GM12872 (cell line): ENCODE measurements at regions not wholly inside any gene's neighbourhood (a gene's known extent, or its start where the extent isn't known, plus 50 kb on each side); places are given as distances from the start of the nearest gene placed in this dataset.

ENCODE experiments used
- TF ChIP-seq, protein P1 (sequence below): IDR thresholded peaks from 3 replicates; pipeline ENCODE4 v1.5.1; 2011; ENCODE audit warnings: low read depth, mild to moderate bottlenecking, low read length, moderate library complexity; ENCODE audit not compliant: insufficient read depth

DNA sequence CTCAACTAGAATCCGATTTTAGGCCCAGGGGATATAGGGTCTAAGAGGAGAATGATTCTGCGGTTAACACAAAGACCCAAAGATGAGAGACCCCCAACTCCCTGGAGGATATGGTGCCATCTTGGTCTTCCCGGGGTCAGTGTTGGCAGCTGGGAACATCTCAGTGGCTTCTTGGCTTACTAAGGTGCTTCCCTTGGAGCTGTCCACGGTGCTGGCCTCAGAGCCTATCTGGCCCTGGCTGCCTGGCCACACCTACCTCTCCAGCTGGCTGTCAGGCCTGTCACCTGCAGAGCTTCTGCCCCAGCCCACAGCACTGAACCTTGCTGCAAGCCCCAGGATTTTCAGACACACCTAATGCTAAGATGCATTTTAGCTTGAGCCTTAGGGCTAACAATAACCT, 70.7 kb upstream of the THY1 start:
- TF ChIP-seq, protein P1, sequence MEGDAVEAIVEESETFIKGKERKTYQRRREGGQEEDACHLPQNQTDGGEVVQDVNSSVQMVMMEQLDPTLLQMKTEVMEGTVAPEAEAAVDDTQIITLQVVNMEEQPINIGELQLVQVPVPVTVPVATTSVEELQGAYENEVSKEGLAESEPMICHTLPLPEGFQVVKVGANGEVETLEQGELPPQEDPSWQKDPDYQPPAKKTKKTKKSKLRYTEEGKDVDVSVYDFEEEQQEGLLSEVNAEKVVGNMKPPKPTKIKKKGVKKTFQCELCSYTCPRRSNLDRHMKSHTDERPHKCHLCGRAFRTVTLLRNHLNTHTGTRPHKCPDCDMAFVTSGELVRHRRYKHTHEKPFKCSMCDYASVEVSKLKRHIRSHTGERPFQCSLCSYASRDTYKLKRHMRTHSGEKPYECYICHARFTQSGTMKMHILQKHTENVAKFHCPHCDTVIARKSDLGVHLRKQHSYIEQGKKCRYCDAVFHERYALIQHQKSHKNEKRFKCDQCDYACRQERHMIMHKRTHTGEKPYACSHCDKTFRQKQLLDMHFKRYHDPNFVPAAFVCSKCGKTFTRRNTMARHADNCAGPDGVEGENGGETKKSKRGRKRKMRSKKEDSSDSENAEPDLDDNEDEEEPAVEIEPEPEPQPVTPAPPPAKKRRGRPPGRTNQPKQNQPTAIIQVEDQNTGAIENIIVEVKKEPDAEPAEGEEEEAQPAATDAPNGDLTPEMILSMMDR, result no peak

DNA sequence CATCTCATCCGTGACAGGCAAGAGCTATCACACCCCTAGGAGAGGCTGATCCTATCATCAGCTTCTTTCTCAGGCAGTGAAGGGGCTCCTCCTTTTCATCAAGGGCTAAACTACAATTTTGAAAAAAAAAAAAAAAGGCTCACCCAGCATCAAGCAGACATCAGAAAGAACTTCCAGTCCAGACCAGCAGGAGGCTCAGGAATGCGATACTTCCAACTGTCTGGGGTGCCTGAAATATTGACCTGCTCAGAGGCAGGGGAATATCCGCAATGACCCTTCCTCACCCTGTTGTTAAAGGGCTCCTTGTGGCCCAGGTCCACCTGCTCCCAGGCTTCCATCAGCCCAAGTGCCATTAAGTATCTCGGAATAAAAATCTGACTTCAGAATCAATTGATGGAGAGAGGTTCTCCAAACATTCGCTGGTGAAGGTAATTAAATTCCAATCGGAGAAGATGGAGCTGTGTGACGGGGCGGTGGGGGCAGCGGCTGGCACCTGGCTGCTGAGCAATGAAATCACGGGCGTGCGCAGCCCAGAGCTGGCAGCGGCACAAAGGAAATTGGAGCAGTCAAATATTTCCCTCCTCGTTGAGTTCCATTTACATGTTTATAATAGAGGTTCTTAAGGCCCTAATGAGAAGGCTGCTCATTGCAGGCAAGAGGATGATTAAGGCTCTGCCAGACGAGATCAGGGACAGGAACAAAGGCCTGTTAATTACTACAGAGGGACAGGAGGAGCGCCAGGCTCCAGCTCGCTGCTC, 69.0 kb upstream of the THY1 start:
- TF ChIP-seq, protein P1, result peak; percentile 38; the same call in 1 of the 3 replicates

DNA sequence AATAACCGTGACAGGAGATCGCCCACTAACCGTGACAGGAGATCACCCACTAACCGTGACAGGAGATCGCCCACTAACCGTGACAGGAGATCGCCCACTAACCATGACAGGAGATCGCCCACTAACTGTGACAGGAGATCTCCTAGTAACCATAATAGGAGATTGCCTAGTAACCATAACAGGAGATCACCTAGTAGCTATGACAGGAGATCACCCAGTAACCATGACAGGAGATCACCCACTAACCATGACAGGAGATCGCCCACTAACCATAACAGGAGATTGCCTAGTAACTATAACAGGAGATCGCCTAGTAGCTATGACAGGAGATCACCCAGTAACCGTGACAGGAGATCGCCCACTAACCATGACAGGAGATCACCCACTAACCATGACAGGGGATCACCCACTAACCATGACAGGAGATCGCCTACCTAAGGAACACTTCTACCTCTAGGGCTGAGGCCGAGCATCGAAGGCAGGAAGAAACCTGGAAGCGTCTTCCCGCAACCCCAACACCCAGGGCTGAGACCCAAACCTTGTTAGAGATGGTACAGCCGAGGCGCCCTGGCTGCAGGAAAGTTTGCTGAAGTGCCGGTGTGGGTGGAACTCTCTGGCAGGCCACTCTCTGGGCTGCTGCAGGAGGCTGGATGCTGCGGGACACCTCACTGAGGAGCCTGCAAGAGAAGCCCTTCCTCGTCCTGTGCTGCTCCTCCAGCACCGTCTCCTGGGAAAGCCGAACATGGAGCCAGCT, 67.5 kb upstream of the THY1 start:
- TF ChIP-seq, protein P1, result no peak

DNA sequence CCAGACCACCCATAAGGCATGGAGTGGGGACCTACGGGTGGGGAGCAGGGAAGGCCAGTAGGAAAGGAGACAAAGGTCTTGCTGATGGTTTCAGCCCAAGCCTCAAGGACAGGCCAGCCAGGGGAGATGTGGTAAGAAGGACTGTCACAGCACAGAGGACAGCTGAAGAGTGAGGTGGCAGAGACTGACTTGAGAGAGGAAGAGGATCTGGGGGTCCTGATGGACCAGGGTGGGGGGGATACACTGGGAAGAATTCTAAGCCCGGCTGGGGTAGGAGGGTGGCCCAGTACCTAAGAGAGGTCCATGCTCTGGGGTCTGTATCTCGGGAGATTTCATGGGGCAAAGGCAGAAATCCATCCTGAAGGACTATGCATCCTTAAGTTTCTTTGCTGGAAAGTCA, 66.1 kb upstream of the THY1 start:
- TF ChIP-seq, protein P1, result no peak

DNA sequence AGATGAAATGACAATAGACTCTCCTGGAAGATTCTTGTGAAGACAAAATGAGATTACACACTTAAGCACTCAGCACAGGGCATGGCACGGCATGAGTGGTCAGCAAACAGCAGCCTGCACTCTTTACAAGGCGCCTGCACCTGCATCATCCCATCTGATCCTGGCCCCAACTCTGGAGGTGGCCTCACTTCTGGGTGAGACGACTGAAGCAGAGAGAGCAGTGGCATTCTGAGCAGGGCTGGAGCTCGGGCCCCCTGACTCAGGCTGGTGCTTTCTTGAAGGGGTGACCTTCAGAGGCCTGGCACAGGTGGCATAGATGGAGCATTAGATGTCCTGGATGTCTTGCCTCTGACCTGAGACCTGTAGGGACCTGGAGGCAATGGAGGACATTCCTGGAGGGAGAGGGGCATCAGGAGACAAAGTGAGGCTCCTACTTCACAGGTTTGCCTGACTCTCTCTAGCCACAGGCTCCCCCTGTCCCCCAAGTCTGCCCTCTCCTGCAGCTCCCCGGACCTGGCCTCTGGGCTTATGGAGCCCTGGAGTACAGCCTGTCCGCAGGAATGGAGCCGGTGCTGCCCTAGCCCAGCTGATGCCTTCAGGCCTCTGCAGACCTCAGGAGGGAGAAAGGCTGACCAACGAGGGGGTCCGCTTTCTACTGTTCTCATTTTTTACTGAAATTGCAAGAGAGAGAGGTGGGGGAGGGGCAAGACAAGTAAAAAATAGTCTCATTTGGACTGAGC, 65.5 kb upstream of the THY1 start:
- TF ChIP-seq, protein P1, result no peak

DNA sequence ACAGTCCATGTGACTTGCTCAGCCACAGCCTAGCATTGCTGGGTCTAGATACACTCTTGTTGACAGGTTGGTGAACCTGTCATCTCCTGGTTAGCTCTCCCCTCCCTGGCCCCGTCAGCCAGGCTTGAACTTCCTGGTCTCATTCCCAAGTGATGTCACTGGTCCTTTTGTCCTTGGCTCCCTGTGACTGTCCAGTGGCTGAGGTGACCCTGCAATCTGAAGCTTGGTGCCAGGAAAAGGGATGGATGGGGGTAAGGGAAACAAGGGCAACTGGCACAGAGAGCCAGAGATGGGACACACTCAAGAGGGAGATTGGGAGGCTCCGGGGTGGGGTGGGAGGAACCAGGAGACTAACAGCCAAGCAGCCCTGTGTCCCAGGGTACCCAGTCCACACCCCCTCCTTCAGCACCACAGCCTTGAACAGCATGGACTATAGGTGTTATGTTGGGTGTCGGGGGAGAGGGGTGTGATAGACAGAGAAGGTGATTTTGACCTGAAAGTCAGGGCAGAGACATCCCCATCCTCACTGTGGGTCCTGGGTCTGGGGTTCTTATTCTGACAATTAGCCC, 63.8 kb upstream of the THY1 start:
- TF ChIP-seq, protein P1, result no peak

DNA sequence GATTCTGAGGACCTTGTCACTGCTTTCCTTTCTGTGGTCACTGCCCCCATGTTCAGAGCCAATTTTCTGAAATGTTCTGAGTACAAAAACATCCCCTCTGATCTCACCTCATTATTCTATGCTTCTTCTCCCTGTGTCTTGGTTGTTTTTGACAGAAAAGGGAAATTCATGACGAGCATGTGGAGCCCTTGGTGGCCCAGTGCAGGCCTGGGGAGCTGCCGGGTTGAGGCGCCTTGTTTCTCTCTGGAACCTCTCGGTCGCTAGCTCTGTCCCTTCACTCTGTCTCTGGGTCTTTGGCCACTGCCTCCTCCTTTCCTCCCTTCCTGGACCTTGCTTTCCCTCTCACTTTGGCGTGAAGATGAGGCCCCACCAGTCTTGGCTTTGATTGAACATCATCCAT, 63.0 kb upstream of the THY1 start:
- TF ChIP-seq, protein P1, result no peak
